ENCODE measurements at regions not wholly inside any gene's neighbourhood (a gene's known extent, or its start where the extent isn't known, plus 50 kb on each side); places are given as distances from the start of the nearest gene placed in this dataset.

- DNase-seq = no peak
- H3K4me1 ChIP-seq (ENCODE audit: control insufficient read depth, insufficient read depth, low read length) = peaks cover 30% of the 10 kb centered on the region
- whole genome bisulfite sequencing (ENCODE audit: insufficient coverage) = 78% methylated on average over 6 of the region's 7 CpGs
- peaks cover 9% of the 10 kb centered on the region for H3K27me3 ChIP-seq (ENCODE audit: control insufficient read depth, insufficient read depth, low read length)
- no peaks in the 10 kb centered on the region for H3K36me3 ChIP-seq (ENCODE audit: control insufficient read depth, insufficient read depth, low read length)
- H3K27ac ChIP-seq (ENCODE audit: low read length) = no peak overlapping the region
- no peak overlapping the region for H3K4me3 ChIP-seq (ENCODE audit: low read length)
- no peaks in the 10 kb centered on the region for H3K9me3 ChIP-seq (replicated peaks; ENCODE audit: control insufficient read depth, low read depth, low read length)
Observed at GRCh38 chr14:104297313-104297704, 158.9 kb downstream of the KIF26A start.

- peaks cover 6% of the 10 kb centered on the region for H3K27me3 ChIP-seq (ENCODE audit: control insufficient read depth, insufficient read depth, low read length)
Observed at GRCh38 chr14:104297721-104298401, 159.5 kb downstream of the KIF26A start.

GRCh38 chr14:104298458-104298857, 160.1 kb downstream of the KIF26A start:
- Histone ChIP-seq H3K4me3 (ENCODE audit: low read length) (no peak overlapping the region), H3K9me3 (replicated peaks; ENCODE audit: control insufficient read depth, low read depth, low read length) (no peaks in the 10 kb centered on the region), H3K4me1 (ENCODE audit: control insufficient read depth, insufficient read depth, low read length) (peaks cover 30% of the 10 kb centered on the region), H3K27ac (ENCODE audit: low read length) (no peak overlapping the region), H3K36me3 (ENCODE audit: control insufficient read depth, insufficient read depth, low read length) (no peaks in the 10 kb centered on the region), H3K27me3 (ENCODE audit: control insufficient read depth, insufficient read depth, low read length) (peaks cover 6% of the 10 kb centered on the region)
- no peak for DNase-seq
- 94% methylated on average over 3 of the region's 3 CpGs for WGBS (ENCODE audit: insufficient coverage)

More at GRCh38 chr14:104297721-104298401, 159.5 kb downstream of the KIF26A start:
- WGBS (ENCODE audit: insufficient coverage) = 84% methylated on average over 8 of the region's 11 CpGs
- DNase-seq = no peak
- Histone ChIP-seq H3K36me3 (ENCODE audit: control insufficient read depth, insufficient read depth, low read length) (no peaks in the 10 kb centered on the region), H3K4me1 (ENCODE audit: control insufficient read depth, insufficient read depth, low read length) (peaks cover 30% of the 10 kb centered on the region), H3K27ac (ENCODE audit: low read length) (no peak overlapping the region), H3K4me3 (ENCODE audit: low read length) (no peak overlapping the region), H3K9me3 (replicated peaks; ENCODE audit: control insufficient read depth, low read depth, low read length) (no peaks in the 10 kb centered on the region)

DNA sequence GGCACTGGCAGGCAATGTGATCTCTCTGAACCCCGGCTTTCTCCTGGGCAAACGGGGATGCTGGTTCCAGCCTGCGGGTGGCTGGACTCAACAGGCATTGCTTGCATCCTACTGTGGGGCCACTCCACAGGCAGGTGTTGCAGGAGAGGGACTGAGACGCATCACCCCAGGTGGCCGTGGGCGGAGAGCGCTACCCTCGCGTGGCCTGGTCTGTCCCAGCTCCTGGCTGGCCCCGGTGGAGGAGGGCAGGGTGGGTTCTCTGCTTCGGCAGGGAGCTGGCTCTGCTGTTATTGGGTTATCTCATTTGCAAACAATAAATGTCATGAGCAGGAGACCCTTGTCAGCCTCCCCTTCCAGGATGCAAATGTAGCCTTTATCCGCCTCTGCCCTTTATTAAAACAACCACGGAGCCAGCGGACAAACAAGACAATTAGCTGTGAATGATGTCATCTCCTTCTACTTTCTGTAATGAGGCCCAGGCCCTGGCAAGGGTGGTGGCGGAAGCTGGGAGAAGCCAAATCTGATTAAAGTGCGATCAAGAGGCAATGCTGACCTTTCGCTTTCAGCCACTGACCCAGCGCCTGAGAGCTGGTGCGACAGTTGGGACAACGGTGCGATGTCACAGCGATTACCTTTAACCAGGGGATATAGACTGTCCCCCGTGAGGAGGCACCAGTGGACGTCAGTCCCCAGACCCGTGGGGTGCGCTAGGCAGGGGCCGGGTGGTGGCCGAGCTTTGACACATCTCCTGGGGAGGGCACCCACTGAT, 161.8 kb downstream of the KIF26A start:
- Histone ChIP-seq H3K27me3 (ENCODE audit: control insufficient read depth, insufficient read depth, low read length) (peaks cover 8% of the 10 kb centered on the region), H3K36me3 (ENCODE audit: control insufficient read depth, insufficient read depth, low read length) (no peaks in the 10 kb centered on the region), H3K4me3 (ENCODE audit: low read length) (no peak overlapping the region), H3K9me3 (replicated peaks; ENCODE audit: control insufficient read depth, low read depth, low read length) (no peaks in the 10 kb centered on the region), H3K4me1 (ENCODE audit: control insufficient read depth, insufficient read depth, low read length) (peaks cover 21% of the 10 kb centered on the region), H3K27ac (ENCODE audit: low read length) (no peak overlapping the region)
- 67% methylated on average over 21 of the region's 28 CpGs for WGBS (ENCODE audit: insufficient coverage)
- no peak for DNase-seq

GRCh38 chr14:104301731-104302460, 163.5 kb downstream of the KIF26A start:
- Histone ChIP-seq H3K4me1 (ENCODE audit: control insufficient read depth, insufficient read depth, low read length) (peaks cover 9% of the 10 kb centered on the region), H3K4me3 (ENCODE audit: low read length) (no peak overlapping the region), H3K27ac (ENCODE audit: low read length) (no peak overlapping the region), H3K36me3 (ENCODE audit: control insufficient read depth, insufficient read depth, low read length) (no peaks in the 10 kb centered on the region), H3K27me3 (ENCODE audit: control insufficient read depth, insufficient read depth, low read length) (peaks cover 4% of the 10 kb centered on the region), H3K9me3 (replicated peaks; ENCODE audit: control insufficient read depth, low read depth, low read length) (no peaks in the 10 kb centered on the region)
- WGBS (ENCODE audit: insufficient coverage) = 67% methylated on average over 23 of the region's 29 CpGs
- no peak for DNase-seq

DNA sequence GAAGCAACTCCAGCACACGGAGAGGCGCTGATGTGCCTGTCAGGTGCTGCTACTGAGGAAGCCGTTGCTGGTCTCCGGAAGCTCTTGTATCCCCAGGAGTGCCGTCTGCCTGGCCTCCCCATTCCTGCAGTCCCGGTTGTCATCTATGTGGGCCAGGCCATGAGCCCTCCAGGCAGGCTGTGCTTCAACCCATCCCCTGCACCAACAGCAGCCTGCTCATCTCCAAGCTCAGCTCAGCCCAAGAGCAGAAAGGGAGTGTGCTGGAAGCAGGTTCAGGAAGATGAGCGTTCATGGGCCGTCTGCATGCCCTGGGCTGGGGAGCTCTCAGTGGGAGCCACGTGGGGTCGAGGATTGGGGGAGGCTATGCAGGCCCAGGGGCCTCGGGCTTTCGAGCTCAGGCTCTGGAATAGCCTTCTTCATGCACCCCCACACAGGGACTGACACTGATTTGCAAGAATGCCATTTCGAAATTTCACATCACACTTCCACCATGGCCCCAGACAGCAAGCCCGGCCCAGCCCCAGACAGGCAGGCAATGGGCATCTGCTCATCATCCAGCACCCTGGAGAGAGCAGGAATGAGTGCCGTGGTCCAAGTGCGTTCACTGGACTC, 164.5 kb downstream of the KIF26A start:
- peaks cover 4% of the 10 kb centered on the region for H3K27me3 ChIP-seq (ENCODE audit: control insufficient read depth, insufficient read depth, low read length)
- H3K36me3 ChIP-seq (ENCODE audit: control insufficient read depth, insufficient read depth, low read length) = no peaks in the 10 kb centered on the region
- DNase-seq = no peak
- peaks cover 7% of the 10 kb centered on the region for H3K4me1 ChIP-seq (ENCODE audit: control insufficient read depth, insufficient read depth, low read length)
- no peak overlapping the region for H3K4me3 ChIP-seq (ENCODE audit: low read length)
- no peak overlapping the region for H3K27ac ChIP-seq (ENCODE audit: low read length)
- 70% methylated on average over 10 of the region's 16 CpGs for WGBS (ENCODE audit: insufficient coverage)
- no peaks in the 10 kb centered on the region for H3K9me3 ChIP-seq (replicated peaks; ENCODE audit: control insufficient read depth, low read depth, low read length)

DNA sequence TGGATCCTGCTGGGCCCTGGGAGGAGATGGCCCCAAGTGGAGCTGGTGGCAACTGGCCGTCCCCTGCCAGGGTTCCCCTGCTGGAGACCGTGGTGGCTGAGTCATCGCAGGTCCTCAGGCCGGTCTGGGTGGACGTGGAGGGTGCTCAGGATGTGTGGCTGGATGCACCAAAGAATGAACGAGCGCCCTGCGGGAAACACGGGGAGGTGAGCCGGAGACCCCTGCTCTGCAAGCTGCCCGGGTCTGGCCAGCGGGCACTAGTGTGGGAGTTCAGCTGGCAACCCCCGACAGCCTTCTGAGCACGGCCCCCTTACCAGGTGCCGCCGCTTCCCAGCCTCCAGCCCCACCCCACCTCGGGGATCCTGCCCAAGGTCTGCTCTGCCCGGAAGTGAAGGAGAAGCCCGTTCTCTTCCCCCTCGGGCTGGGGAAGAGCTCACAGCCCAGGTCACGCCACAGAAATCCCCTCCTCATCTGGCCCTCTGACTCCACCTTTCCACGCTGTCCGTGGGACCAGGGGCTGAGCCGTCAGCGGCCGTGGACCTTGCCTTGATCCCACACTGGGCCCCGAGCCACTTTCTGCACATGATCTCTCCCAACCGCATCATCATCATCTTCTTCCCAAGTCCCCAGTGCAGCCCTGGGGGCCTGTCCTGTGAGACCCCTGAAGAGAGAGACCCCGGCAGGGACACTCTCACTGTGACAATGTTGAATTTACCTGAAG, 165.5 kb downstream of the KIF26A start:
- no peak overlapping the region for H3K27ac ChIP-seq (ENCODE audit: low read length)

GRCh38 chr14:104304451-104305351, 166.3 kb downstream of the KIF26A start:
- H3K9me3 ChIP-seq (replicated peaks; ENCODE audit: control insufficient read depth, low read depth, low read length) = no peaks in the 10 kb centered on the region
- no peak for DNase-seq
- peaks cover 7% of the 10 kb centered on the region for H3K4me1 ChIP-seq (ENCODE audit: control insufficient read depth, insufficient read depth, low read length)
- no peak overlapping the region for H3K27ac ChIP-seq (ENCODE audit: low read length)
- no peak overlapping the region for H3K4me3 ChIP-seq (ENCODE audit: low read length)
- 46% methylated on average over 21 of the region's 27 CpGs for WGBS (ENCODE audit: insufficient coverage)
- H3K36me3 ChIP-seq (ENCODE audit: control insufficient read depth, insufficient read depth, low read length) = no peaks in the 10 kb centered on the region
- H3K27me3 ChIP-seq (ENCODE audit: control insufficient read depth, insufficient read depth, low read length) = peaks cover 4% of the 10 kb centered on the region

More for the DNA sequence above, 165.5 kb downstream of the KIF26A start:
- Histone ChIP-seq H3K27me3 (ENCODE audit: control insufficient read depth, insufficient read depth, low read length) (peaks cover 4% of the 10 kb centered on the region), H3K4me1 (ENCODE audit: control insufficient read depth, insufficient read depth, low read length) (peaks cover 7% of the 10 kb centered on the region), H3K9me3 (replicated peaks; ENCODE audit: control insufficient read depth, low read depth, low read length) (no peaks in the 10 kb centered on the region), H3K36me3 (ENCODE audit: control insufficient read depth, insufficient read depth, low read length) (no peaks in the 10 kb centered on the region), H3K4me3 (ENCODE audit: low read length) (no peak overlapping the region)
- DNase-seq = no peak
- WGBS (ENCODE audit: insufficient coverage) = 68% methylated on average over 27 of the region's 29 CpGs

Data from muscle of leg (tissue), 3 donors.